ENCODE measurements at regions not wholly inside any gene's neighbourhood (a gene's known extent, or its start where the extent isn't known, plus 50 kb on each side); places are given as distances from the start of the nearest gene placed in this dataset.
"Not testable (repeated sequence)": the region's sequence is repeated elsewhere in the genome, so short reads cannot be mapped to it uniquely, and the experiment has no call there.

DNA sequence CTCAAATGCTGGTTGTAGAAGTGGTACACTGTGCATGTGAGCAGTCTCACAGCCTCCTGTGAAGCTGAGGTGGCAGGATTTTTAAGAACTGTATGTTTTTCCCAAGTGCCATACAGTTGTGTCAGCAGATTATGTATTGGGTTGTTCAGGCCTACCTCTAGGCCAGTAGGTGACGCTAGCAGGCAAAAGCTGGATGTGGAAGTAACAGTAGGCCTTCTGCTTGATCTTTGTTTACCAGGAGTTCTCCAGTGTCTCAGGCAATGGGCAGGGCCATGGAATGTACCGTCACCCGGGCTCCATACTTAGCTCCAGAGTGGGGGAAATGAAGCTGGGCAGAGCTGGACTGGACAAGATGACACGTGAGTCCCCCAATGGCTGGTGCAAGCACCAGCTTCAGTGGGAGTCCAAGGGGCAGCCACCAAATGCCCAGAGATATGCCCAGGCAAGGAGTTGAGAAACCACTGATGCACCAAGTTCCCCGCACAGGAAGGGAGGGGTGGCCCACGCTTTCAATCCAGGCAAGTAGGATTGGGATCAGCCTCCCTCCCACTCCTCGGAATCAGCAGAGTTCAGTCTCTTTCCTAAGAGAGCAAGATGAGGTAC, 289.7 kb downstream of the HTR1B start:
- DNase-seq = no peak

DNA sequence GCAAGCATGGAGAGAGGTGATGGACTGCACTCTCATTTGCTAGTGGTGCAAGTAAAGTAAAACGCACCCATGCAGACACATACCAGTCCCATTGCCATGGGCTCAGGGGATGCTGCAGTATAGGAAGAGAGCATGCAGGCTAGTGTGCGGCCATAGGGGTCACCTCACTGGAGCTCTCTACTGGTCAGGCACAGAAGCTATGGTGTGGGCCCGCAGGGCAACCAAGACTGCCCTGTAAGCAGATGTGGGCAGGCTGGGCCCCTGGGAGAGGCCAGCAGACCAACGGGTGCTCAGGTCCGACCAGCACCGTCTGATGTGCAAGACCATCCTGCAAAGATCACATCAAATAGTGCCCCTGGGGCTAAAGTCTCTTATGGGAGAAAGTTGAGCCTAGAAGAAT, 290.7 kb downstream of the HTR1B start:
- no peak for DNase-seq

DNA sequence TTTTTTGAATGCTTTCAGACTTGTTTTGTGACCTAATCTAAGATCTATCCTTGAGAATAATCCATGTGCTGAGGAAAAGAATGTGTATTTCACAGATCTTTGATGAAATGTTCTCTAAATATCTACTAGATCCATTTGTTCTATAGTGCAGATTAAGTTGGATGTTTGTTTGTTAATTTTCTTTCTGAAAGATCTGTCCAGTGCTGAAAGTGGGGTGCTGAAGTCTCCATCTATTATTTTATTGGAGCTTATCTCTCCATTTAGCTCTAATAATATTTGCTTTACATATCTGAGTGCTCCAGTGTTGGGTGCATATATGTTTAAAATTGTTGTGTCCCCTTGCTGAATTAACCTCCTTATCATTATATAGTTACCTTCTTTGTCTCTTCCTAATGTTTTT, 303.6 kb downstream of the HTR1B start:
- no peak for DNase-seq

DNA sequence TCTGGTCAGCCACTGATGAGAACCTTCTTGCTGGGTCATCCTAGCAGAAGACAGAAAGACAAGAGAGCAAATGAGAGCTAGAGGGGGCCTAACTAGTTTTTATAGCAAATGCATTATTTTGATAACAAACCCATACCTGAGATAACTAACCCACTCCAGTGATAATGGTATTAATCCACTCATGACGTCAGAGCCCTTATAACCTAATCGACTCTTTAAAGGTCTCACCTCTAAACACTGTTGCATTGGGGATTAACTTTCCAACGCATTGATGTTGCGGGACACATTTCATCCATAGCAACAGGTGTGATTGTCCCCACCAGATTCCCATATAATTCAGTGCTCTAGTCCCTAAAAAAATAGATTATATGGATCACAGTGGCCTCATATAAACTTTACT, 312.1 kb downstream of the HTR1B start:
- DNase-seq = no peak

DNA sequence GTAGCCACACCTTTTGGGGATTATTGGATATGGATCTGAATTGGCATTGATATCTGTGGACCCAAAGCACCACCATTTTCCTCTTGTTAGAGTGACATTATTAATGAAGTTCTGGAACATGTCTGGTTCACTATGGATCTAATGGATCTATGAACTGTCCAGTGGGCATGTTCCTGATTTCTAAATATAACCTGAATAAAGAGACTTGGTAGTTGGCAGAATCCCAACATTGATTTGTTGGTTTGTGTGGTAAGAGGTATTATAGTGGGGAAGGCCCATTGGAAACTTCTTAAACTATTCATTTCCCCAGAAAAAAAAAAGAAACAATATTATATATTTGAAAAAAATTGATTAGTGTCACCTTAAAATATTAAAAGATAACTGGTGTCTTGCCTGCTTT, 312.6 kb downstream of the HTR1B start:
- DNase-seq = no peak

DNA sequence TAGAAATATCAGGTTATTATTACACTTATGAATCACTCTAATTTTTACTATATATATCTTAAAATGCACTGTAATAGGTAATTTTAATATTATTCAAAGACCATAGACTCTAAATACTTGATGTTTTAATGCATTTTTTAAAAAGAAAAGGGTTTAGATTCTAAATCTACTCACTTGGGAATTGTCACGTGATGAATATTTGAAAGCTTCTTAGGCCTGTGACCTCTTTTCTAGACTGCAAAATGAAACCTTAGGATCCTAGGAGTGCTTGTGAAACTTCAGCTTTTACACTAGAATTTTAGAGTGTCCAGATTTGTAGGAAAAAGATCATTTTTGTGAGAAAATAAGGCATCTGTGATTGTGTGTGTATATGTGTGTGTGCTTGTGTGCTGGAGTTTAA, 318.0 kb downstream of the HTR1B start:
- no peak for DNase-seq

DNA sequence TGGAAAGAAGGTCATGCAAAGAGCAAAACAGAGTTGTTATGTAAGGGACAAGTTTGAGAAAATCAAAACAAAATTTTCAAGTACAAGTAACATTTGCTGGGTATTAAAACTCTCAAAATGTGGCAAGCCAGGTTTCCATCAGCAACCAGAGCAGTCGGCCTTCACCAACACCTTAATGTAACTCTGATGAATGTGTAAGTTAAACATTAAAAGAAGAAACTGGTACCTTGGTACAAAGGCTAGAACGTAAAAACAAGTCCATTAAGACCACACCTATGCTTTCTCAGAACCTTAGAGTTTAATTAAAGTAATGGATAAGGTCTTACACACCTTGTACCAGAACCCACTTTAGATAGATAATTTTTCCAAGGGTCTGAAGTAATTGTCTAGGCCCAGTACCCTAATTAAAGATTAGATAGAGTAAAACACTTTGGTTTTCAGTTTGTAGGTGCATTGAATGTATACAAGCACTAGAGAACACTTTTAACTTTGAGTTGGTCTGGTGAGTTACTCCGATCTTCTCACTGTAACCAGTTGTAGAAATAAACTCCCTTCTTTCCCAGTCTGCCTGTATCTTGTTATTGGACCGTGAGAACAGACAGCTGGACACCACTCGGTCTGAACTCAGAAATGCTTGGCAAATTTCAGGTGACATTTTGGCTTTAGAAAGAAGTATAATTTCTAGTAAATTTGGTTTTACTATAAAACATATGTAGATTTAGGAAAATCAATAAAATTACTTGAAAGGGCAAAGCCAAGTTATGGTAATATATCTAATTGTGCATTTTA, 319.4 kb downstream of the HTR1B start:
- DNase-seq = no peak

DNA sequence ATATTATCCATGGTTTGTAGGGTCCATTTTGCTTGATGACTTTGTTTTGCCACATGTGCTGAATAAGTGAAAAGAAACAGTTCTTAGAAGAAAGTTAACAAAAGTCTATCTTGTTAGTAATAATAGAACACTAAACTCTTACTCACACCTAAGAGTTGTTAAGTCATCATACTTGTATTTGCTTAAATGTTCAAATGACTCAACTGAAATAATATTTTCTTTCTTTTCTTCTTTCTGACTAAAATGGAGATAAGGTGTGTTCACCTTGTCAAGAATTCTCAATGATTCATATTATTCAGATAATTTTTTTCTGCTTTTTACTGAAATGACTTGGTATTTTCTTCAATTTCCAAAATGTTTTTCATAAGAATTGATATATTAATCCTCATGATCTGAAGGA, 327.2 kb downstream of the HTR1B start:
- no peak for DNase-seq

DNA sequence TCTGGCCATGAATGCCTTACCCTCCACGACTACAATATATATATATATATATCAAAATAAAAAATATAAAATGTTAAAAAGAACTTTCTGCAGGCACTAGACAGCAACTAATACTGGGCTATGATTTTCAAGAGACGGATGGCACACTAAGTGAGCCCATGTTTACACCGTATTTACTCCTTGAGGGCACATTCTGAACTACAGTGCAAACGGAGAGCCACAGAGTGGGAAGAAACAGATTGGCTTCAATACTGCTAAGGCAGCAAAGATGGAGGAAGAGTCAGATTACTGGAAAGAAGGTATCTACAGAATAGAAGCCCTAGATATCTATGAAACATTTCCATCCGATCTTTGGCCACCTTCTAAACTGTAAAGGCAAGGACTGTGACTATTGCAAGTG, 330.3 kb downstream of the HTR1B start:
- no peak for DNase-seq

DNA sequence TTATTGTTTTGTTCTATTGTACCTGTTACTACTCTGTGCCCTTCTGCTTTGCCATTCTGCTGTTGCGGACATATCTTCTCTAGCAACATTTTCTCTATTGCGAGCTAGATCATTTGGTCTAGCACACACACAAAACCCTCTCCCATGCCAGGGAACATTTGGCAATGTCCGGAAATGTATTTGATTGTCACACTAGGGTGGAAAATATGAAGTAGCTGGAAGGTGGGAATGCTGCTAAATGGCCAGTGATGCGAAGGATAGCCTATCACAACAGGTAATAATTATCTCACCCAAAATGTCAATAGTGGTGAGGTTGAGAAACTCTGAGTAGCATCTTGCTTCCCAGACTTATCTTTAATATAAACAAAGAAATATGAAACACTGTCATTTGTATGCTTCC, 331.9 kb downstream of the HTR1B start:
- no peak for DNase-seq

DNA sequence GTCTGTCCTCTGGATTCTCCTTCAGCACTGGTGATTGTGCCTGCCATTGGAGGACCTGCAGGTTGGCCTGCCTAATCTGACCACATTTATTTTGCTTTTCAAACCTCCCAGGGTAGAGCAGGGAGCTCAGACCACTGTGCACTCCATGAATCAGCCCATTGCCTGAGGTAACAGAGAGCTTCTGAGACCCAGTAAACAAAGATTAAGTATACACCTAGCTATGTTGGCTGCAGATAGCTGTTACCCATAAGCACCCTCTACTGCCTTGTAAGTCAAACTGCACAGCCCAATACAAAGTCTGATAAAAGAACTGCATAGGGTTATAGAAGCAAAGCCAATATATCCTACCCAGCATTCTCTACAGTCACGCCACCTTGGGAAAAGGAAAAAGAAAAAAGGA, 338.7 kb downstream of the HTR1B start:
- DNase-seq = no peak

DNA sequence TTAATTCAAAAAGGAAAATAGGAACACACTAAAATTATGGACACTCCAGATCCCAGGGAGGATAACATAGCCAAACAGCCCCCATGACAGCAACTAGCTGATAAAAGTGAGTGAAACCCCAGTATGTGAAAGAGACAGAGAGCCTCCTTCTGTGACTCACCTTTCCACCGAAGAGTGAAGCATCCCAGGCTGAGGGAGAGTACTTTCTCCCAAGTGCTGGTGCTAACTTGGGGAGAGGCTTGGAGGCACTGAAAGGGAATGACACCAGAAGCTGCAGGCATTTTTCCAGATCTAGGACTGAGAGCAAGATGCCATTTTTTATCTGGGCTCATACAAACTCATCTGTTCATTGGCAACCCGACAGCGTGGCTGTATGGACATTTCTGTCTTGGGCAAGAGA, 339.8 kb downstream of the HTR1B start:
- no peak for DNase-seq

DNA sequence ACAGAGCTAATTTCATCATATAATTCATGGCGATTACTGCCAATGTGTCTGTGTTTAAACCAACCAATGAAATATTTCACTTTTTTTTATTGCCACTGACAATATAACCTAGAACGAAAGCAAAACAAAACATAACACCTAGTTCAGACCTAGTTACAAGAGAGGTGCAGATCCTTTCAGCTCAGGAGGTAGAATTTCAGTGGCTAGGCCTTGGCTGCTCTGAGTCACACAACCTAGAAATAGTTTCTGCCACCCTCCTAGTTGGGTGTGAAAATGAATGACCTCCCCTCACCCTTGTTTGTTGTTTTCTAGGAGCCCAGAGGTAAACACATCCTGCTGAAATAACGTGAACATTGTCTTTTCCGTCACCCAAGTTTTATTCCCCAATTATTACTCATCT, 356.3 kb downstream of the HTR1B start:
- no peak for DNase-seq

DNA sequence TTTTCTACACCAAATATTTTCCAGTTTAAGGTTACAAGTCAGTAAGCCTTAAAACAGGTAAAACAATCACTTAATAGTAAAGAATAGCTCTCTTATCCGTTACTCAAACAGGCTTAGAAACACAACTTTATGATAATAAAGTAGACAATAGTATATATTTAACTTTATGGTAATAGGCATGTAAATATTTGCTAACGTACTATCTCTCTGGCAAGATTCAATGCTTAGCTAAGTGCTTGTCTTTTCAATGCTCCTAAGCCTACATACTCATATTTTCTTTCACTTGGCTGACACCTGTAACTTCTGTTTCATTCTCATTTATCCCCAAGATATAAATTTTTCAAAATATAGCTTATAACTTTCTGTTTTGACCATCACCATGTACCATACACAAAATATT, 358.2 kb downstream of the HTR1B start:
- no peak for DNase-seq

DNA sequence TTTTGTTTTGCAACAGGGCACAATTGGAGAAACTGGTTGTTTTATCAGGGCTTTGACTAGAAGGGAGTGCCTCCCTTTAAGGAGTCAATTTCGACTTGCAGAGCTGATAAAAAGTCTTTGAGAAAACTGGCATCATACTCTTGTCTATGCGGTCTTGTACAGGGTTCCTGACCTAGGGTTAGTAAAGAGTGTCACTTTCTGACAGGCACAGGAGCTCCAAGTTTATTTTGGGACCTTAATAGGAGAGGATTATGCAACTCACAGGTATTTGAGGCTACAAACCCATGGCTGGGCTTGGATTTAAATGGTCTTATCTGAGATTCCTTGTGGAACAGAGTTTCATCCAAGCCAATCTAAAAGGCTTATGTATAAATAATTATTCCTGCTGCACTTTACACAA, 365.4 kb downstream of the HTR1B start:
- no peak for DNase-seq

DNA sequence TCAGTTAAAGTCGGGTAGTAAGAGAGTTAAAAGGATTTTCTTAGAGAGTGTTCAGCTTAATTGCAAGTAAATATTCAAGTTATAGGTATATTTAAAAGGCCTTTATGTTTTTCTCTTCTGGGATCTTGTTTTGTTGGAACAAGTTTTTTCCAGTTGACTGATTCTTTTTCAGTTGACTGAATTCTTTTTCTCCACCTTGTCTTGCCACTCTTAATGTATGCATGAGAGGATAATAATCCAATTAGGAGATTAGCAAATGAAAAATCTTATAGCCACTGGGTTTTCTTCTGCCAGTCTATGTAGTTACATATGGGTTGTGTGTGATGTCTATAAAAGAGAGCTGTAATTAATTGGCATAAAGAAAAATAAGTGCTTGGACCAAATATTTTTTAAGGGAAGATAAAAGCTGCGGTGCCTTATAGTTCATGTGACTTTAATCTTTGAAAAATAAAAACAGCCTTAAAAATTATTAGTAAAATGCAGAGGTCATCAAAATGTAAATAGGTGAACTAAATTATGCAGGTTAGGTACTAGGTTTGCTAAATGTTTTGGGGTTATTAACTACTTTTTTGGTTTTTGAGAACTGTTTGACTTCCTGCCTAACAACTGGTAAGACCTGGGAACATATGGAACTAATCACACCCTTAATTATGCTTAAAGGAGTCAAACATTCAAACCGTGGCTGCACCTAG, 367.2 kb downstream of the HTR1B start:
- no peak for DNase-seq

DNA sequence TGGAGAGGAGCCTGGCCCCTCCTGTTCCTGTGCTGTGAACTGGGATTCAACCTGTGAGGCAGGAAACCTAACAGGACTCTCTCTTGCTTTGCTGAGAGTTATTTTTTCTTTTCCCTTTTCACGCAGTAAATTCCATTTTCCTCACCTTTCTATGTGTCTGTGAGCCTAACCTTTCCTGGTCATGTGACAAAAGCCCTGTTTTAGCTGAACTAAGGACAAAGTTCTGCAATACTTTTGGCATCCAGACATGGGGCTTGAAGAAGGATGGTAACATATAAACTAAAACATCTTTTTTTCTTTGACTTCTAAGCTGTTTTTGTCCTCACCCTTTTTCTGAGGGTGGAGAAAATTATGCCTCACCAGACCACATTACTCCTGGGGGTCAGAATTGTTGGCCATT, 368.5 kb downstream of the HTR1B start:
- no peak for DNase-seq

DNA sequence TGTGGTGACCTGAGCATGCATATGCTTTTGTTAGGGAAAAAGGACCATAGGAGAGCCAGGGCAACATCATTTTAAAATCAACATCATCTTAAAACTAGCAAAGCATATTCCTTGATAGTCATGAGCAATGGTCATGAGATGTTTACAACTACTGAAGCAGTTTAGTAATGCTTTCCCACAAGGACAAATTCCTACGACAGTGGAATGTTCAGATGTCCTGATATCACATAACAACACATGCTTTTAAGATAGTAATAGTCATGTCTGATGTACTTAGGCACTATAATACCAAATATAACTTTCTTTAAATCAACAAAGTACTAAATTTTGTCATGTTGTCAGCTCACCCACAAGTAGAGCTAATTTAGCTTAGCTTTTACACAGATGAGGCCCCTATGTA, 370.3 kb downstream of the HTR1B start:
- no peak for DNase-seq

DNA sequence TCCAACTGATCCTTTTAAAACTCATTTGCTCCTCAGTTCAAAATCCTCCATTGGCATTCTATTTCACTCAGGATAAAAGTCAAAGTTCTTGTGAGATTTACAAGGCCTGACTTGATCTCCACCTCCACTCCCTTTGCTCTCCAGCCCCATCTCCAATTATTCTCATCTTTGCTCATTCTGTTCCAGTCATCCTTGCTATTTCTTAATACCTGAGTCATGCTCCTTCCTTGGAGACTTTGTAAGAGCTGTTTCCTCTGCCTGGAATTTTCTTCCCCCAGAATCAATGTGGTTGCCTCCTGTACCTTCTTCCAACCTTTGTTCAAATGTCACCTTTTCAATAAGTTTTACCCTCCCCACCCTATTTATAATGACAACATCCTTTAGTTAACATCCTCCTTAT, 373.5 kb downstream of the HTR1B start:
- DNase-seq = no peak

DNA sequence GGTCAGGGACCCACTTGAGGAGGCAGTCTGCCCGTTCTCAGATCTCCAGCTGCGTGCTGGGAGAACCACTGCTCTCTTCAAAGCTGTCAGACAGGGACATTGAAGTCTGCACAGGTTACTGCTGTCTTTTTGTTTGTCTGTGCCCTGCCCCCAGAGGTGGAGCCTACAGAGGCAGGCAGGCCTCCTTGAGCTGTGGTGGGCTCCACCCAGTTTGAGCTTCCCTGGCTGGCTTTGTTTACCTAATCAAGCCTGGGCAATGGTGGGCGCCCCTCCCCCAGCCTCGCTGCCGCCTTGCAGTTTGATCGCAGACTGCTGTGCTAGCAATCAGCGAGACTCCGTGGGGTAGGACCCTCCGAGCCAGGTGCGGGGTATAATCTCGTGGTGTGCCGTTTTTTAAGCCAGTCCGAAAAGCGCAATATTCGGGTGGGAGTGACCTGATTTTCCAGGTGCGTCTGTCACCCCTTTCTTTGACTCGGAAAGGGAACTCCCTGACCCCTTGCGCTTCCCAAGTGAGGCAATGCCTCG, 375.4 kb downstream of the HTR1B start:
- DNase-seq = not testable (repeated sequence)

DNA sequence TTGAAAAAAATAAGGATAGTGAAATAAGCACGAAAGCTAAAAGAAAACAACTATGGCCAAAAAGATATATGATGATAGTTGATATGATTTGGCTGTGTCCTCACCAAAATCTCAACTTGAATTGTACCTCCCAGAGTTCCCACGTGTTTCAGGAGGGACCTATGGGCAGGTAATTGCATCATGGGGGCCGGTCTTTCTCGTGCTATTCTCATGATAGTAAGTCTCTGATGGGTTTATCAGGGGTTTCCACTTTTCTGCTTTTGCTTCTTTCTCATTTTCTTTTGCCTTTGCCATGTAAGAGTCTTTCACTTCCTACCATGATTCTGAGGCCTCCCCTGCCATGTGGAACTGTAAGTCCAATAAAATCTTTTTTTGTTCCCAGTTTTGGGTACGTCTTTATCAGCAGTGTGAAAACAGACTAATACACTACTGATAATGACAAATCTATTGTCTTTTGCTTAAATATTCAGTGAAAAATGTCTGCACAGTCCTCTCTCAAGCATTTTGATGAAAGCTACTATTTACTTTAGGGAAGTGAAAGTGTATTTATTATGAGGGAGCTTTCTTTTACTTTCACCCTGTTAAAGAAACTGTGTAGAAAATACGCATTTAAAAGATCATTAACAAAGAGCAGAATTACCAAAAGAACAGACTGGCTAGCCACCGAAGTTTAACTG, 389.1 kb downstream of the HTR1B start:
- no peak for DNase-seq

DNA sequence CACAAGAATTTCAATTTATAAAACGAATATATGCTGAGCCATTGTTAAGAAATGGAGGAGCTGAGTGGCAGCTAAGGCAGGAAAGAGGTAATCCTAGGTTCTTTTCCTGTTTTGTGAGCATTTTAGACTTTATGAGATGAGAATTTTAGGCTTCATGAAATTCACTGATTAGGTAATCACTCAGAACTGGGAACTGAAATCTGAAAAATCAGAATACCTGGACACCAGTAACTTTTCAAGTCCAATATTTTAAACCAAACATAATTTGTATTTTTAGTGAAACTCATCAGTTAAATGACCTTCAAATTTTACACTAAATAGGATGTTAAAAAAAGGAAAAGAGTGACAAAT, 389.9 kb downstream of the HTR1B start:
- DNase-seq = no peak

DNA sequence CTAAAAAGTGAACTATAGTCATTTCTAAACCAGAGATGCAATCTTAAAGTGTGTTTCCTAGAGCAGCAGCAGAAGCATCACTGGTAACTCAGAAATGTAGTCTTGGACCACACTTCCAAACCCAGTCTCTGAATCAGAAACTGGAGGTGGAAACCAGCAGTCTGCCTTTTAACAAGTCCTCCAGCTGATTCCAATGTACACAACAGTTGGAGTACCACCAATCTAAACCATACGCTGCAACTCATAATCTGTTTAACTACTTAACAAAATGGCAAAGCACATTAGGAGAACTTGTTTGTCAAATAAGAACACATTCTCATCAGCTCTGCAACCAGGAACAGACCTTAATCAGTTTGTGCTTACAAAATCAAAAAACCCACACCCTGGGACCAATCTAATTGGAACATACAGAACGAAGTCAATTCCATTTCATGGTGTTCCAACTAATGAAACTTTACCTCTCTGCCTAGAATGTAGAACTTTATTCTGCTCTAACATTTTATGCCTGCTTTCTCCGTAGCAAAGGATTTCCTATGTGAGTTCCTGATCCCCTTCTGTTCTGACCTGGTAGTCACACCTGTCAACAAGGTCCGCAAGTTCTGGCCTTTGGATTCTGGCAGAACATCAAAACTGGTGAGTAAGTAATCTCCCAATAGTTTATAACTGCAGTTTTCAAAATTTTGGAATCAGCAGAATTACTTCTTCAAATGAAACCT, 390.4 kb downstream of the HTR1B start:
- DNase-seq = no peak

Measured in AML-193 (cell line).